ENCODE measurements at regions not wholly inside any gene's neighbourhood (a gene's known extent, or its start where the extent isn't known, plus 50 kb on each side); places are given as distances from the start of the nearest gene placed in this dataset.

DNA sequence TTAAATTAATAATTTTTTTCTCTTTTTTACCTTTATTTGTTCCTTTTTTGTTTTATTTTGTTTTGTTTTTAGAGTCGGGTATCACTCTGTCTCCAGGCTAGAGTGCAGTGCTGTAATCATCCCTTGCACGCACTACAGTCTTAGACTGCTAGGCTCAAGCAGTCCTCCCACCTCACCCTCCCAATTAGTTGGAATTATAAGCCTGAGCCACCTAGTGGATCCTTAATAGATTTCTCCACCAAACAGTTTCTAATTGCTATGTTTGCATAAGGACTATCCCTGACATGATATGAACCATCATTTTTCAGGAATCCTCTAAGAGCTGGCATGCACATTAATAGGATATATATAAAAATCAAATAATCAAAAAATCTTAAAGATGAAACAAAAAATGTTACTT lies 993.2 kb downstream of the OTOL1 start:
- no peak overlapping the region for H2AFZ ChIP-seq (ENCODE audit: low read length)
- H3K4me2 ChIP-seq (ENCODE audit: extremely low read depth, insufficient read depth, low read length), result no peak overlapping the region
- peak in 1 of 2 donors; percentile 39 for DNase-seq (ENCODE audit: low read depth in 2 of 2)
- no peaks in the 10 kb centered on the region for H3K9me3 ChIP-seq (ENCODE audit: control insufficient read depth, insufficient read depth, low read depth, low read length)
- no peaks in the 10 kb centered on the region for H3K79me2 ChIP-seq (ENCODE audit: control insufficient read depth, insufficient read depth, low read length)
- H4K20me1 ChIP-seq (ENCODE audit: control insufficient read depth, extremely low read depth, insufficient read depth, low read length), result no peaks in the 10 kb centered on the region
- H3K4me1 ChIP-seq (ENCODE audit: control insufficient read depth, extremely low read depth, insufficient read depth, low read length), result no peaks in the 10 kb centered on the region
- H3K4me3 ChIP-seq (replicated peaks in 1 of 4; ENCODE audit: control extremely low read depth in 1 of 4, insufficient read depth in 1 of 4, low read depth in 3 of 4, low read length in 4 of 4), result no peak overlapping the region
- no peaks in the 10 kb centered on the region for H3K27me3 ChIP-seq (ENCODE audit: control insufficient read depth, insufficient read depth, low read length)
- TF ChIP-seq EZH2 (IDR thresholded peaks at IDR 0.05; ENCODE audit: low read length, missing control alignments) (no peak), CTCF (conservative IDR thresholded peaks at IDR 0.05 in 1 of 2, IDR thresholded peaks at IDR 0.05 in 1 of 2; ENCODE audit: low read depth in 1 of 2, low read length in 2 of 2) (no peak)
- no peaks in the 10 kb centered on the region for H3K36me3 ChIP-seq (ENCODE audit: control insufficient read depth, insufficient read depth, low read length)
- H3K27ac ChIP-seq (ENCODE audit: insufficient read depth, low read length), result no peak overlapping the region
- no peak overlapping the region for H3K9ac ChIP-seq (ENCODE audit: insufficient read depth, low read length)

GRCh38 chr3:162491952-162492351 lies 995.3 kb downstream of the OTOL1 start:
- H3K9ac ChIP-seq (ENCODE audit: insufficient read depth, low read length), result no peak overlapping the region
- DNase-seq (ENCODE audit: low read depth in 2 of 2), result peak; percentile 14 to 23
- H2AFZ ChIP-seq (ENCODE audit: low read length), result no peak overlapping the region
- no peaks in the 10 kb centered on the region for H3K27me3 ChIP-seq (ENCODE audit: control insufficient read depth, insufficient read depth, low read length)
- no peak overlapping the region for H3K4me3 ChIP-seq (replicated peaks in 1 of 4; ENCODE audit: control extremely low read depth in 1 of 4, insufficient read depth in 1 of 4, low read depth in 3 of 4, low read length in 4 of 4)
- H4K20me1 ChIP-seq (ENCODE audit: control insufficient read depth, extremely low read depth, insufficient read depth, low read length), result no peaks in the 10 kb centered on the region
- no peak overlapping the region for H3K27ac ChIP-seq (ENCODE audit: insufficient read depth, low read length)
- H3K9me3 ChIP-seq (ENCODE audit: control insufficient read depth, insufficient read depth, low read depth, low read length), result no peaks in the 10 kb centered on the region
- H3K79me2 ChIP-seq (ENCODE audit: control insufficient read depth, insufficient read depth, low read length), result no peaks in the 10 kb centered on the region
- TF ChIP-seq CTCF (conservative IDR thresholded peaks at IDR 0.05 in 1 of 2, IDR thresholded peaks at IDR 0.05 in 1 of 2; ENCODE audit: low read depth in 1 of 2, low read length in 2 of 2), result no peak
- H3K4me1 ChIP-seq (ENCODE audit: control insufficient read depth, extremely low read depth, insufficient read depth, low read length), result no peaks in the 10 kb centered on the region
- no peaks in the 10 kb centered on the region for H3K36me3 ChIP-seq (ENCODE audit: control insufficient read depth, insufficient read depth, low read length)
- H3K4me2 ChIP-seq (ENCODE audit: extremely low read depth, insufficient read depth, low read length), result no peak overlapping the region

- Histone ChIP-seq H3K27me3 (ENCODE audit: control insufficient read depth, insufficient read depth, low read length) (no peaks in the 10 kb centered on the region), H3K4me3 (replicated peaks in 1 of 4; ENCODE audit: control extremely low read depth in 1 of 4, insufficient read depth in 1 of 4, low read depth in 3 of 4, low read length in 4 of 4) (no peak overlapping the region), H3K4me2 (ENCODE audit: extremely low read depth, insufficient read depth, low read length) (peak overlapping the region; percentile 32), H3K79me2 (ENCODE audit: control insufficient read depth, insufficient read depth, low read length) (no peaks in the 10 kb centered on the region), H3K36me3 (ENCODE audit: control insufficient read depth, insufficient read depth, low read length) (no peaks in the 10 kb centered on the region), H2AFZ (ENCODE audit: low read length) (no peak overlapping the region), H4K20me1 (ENCODE audit: control insufficient read depth, extremely low read depth, insufficient read depth, low read length) (no peaks in the 10 kb centered on the region), H3K4me1 (ENCODE audit: control insufficient read depth, extremely low read depth, insufficient read depth, low read length) (no peaks in the 10 kb centered on the region), H3K9me3 (ENCODE audit: control insufficient read depth, insufficient read depth, low read depth, low read length) (no peaks in the 10 kb centered on the region), H3K27ac (ENCODE audit: insufficient read depth, low read length) (no peak overlapping the region), H3K9ac (ENCODE audit: insufficient read depth, low read length) (no peak overlapping the region)
- peak; percentile 34 to 87 for DNase-seq (ENCODE audit: low read depth in 2 of 2)
- no peak for TF ChIP-seq CTCF (conservative IDR thresholded peaks at IDR 0.05 in 1 of 2, IDR thresholded peaks at IDR 0.05 in 1 of 2; ENCODE audit: low read depth in 1 of 2, low read length in 2 of 2)
- TF ChIP-seq EZH2 (IDR thresholded peaks at IDR 0.05; ENCODE audit: low read length, missing control alignments), result no peak
These were observed 996.0 kb downstream of the OTOL1 start for GRCh38 chr3:162492446-162493081.
